OCI-LY7 (cell line): ENCODE measurements at regions not wholly inside any gene's neighbourhood (a gene's known extent, or its start where the extent isn't known, plus 50 kb on each side); places are given as distances from the start of the nearest gene placed in this dataset.

ENCODE experiments used
- BruUV-seq: library from RNA; stranded (reverse); fragments of 400-500 nt; replicated peaks from 2 replicates; lab custom pipeline; 2021; lab: Mats Ljungman, UMichigan
- CTCF ChIA-PET: fragments of 300-600 bp; sonication (Branson Sonifier 250); formaldehyde crosslinking; loops from one replicate; lab custom pipeline; 2022; ENCODE audit warnings: antibody characterized with exemption; ENCODE audit not compliant: unreplicated experiment; lab: Charles Lee
- POLR2A ChIA-PET: fragments of 300-600 bp; sonication (Branson Sonifier 250); formaldehyde crosslinking; loops from one replicate; lab custom pipeline; 2022; ENCODE audit warnings: antibody characterized with exemption; lab: Charles Lee
- DNase-seq: peaks from one replicate; pipeline ENCODE4 v3.0.0-alpha.2; 2015; ENCODE audit warnings: low spot score
- H2AFZ ChIP-seq: fragments of 200-600 bp; sonication (generic), shearing (Covaris generic); 2 replicates; pipeline ENCODE4 v1.6.1; 2014; ENCODE audit warnings: mild to moderate bottlenecking, antibody characterized with exemption, low read length, moderate library complexity
- H3K27ac ChIP-seq: fragments of 200-600 bp; sonication (generic); 2 replicates; pipeline ENCODE4 v1.5.1; 2014; ENCODE audit warnings: mixed run types, low read depth, mild to moderate bottlenecking, moderate library complexity, low read length, inconsistent platforms; ENCODE audit not compliant: poor library complexity, severe bottlenecking
- H3K36me3 ChIP-seq: fragments of 200-600 bp; sonication (generic); 2 replicates; pipeline ENCODE4 v1.6.1; 2014; ENCODE audit warnings: mild to moderate bottlenecking, antibody characterized with exemption, low read length, moderate library complexity, mixed read lengths; ENCODE audit not compliant: insufficient read depth
- H3K4me1 ChIP-seq: fragments of 200-600 bp; sonication (generic); 2 replicates; pipeline ENCODE4 v1.5.1; 2014; ENCODE audit warnings: mild to moderate bottlenecking, low read length; ENCODE audit not compliant: insufficient read depth, poor library complexity, severe bottlenecking
- H3K4me2 ChIP-seq: fragments of 200-600 bp; sonication (generic); 2 replicates; pipeline ENCODE4 v1.6.1; 2014; ENCODE audit warnings: mild to moderate bottlenecking, low read length
- H3K4me3 ChIP-seq: fragments of 200-600 bp; sonication (generic); 2 replicates; pipeline ENCODE4 v1.5.1; 2014; ENCODE audit warnings: mild to moderate bottlenecking, low read depth, low read length; ENCODE audit not compliant: poor library complexity, severe bottlenecking
- H3K79me2 ChIP-seq: fragments of 200-600 bp; sonication (generic); 2 replicates; pipeline ENCODE4 v1.6.1; 2016; ENCODE audit warnings: low read depth, mild to moderate bottlenecking, low read length, moderate library complexity, mixed read lengths; ENCODE audit not compliant: insufficient read depth
- H3K9me2 ChIP-seq: fragments of 200-600 bp; sonication (generic); 2 replicates; pipeline ENCODE4 v1.6.1; 2016; ENCODE audit warnings: mild to moderate bottlenecking, low read length, mixed read lengths; ENCODE audit not compliant: insufficient read depth
- H3K9me3 ChIP-seq: fragments of 200-600 bp; sonication (generic); 2 replicates; pipeline ENCODE4 v1.6.1; 2014; ENCODE audit warnings: mild to moderate bottlenecking, mixed run types, low read length, mixed read lengths
- H4K20me1 ChIP-seq: fragments of 200-600 bp; sonication (generic); 2 replicates; pipeline ENCODE4 v1.6.1; 2014; ENCODE audit warnings: mild to moderate bottlenecking, antibody characterized with exemption, low read length, moderate library complexity, mixed read lengths; ENCODE audit not compliant: insufficient read depth
- CTCF ChIP-seq: fragments of 200-600 bp; sonication (generic); conservative IDR thresholded peaks from 2 replicates; pipeline ENCODE4 v1.5.1; 2014; ENCODE audit warnings: mild to moderate bottlenecking, antibody characterized with exemption, low read length, moderate library complexity, mixed read lengths
- EZH2phosphoT487 ChIP-seq: fragments of 200-600 bp; sonication (generic); IDR thresholded peaks from 2 replicates; pipeline ENCODE4 v1.6.1; 2018; ENCODE audit warnings: low read depth, borderline replicate concordance, mild to moderate bottlenecking, mixed run types, antibody characterized with exemption, low read length, moderate library complexity, mixed read lengths
- intact Hi-C: fragments of 100-400 bp; cut with micrococcal nuclease; formaldehyde crosslinking; loops from one replicate; pipeline ENCODE4 v1.10.0; 2022; ENCODE audit not compliant: unreplicated experiment

GRCh38 chr3:191528589-191528988, 67.6 kb downstream of the PYDC2 start:
- Histone ChIP-seq H3K9me3 (no peaks in the 10 kb centered on the region), H3K4me3 (no peak overlapping the region), H2AFZ (no peak overlapping the region), H4K20me1 (no peaks in the 10 kb centered on the region), H3K4me1 (no peaks in the 10 kb centered on the region), H3K27ac (no peak overlapping the region), H3K9me2 (no peaks in the 10 kb centered on the region), H3K79me2 (no peaks in the 10 kb centered on the region), H3K36me3 (no peaks in the 10 kb centered on the region), H3K4me2 (no peak overlapping the region)
- TF ChIP-seq EZH2phosphoT487 (no peak), CTCF (no peak)
- no TSS peak for BruUV-seq
- intact Hi-C loops, result no loop called here
- ChIA-PET CTCF (no interaction called here), POLR2A (no interaction called here)
- DNase-seq, result no peak

GRCh38 chr3:191529992-191530391, 69.0 kb downstream of the PYDC2 start:
- Histone ChIP-seq H3K27ac (no peak overlapping the region), H2AFZ (no peak overlapping the region), H3K4me1 (no peaks in the 10 kb centered on the region), H3K9me2 (no peaks in the 10 kb centered on the region), H3K79me2 (no peaks in the 10 kb centered on the region), H3K36me3 (no peaks in the 10 kb centered on the region), H4K20me1 (no peaks in the 10 kb centered on the region), H3K9me3 (no peaks in the 10 kb centered on the region), H3K4me2 (no peak overlapping the region), H3K4me3 (no peak overlapping the region)
- BruUV-seq, result no TSS peak
- intact Hi-C loops, result no loop called here
- no peak for DNase-seq
- ChIA-PET POLR2A (no interaction called here), CTCF (no interaction called here)
- TF ChIP-seq CTCF, result no peak
- no peak for TF ChIP-seq EZH2phosphoT487

- TF ChIP-seq CTCF, result no peak
- TF ChIP-seq EZH2phosphoT487, result no peak
- no peaks in the 10 kb centered on the region for H3K9me2 ChIP-seq
- POLR2A ChIA-PET, result interaction anchor here (0.6 kb wide), 1 partner anchor 289 kb away, joined by 3 read pairs; no protein-coding TSS in a partner anchor
- H3K4me2 ChIP-seq, result no peak overlapping the region
- H3K9me3 ChIP-seq, result no peaks in the 10 kb centered on the region
- no peaks in the 10 kb centered on the region for H3K79me2 ChIP-seq
- no TSS peak for BruUV-seq
- no peaks in the 10 kb centered on the region for H3K36me3 ChIP-seq
- no peak for DNase-seq
- intact Hi-C loops, result no loop called here
- H3K27ac ChIP-seq, result no peak overlapping the region
- no peaks in the 10 kb centered on the region for H3K4me1 ChIP-seq
- no peak overlapping the region for H3K4me3 ChIP-seq
- CTCF ChIA-PET, result no interaction called here
- H2AFZ ChIP-seq, result no peak overlapping the region
- H4K20me1 ChIP-seq, result no peaks in the 10 kb centered on the region
These were observed 70.5 kb downstream of the PYDC2 start for GRCh38 chr3:191531434-191531972.
